GM18502 (cell line): ENCODE measurements at regions not wholly inside any gene's neighbourhood (a gene's known extent, or its start where the extent isn't known, plus 50 kb on each side); places are given as distances from the start of the nearest gene placed in this dataset.

Experiments
- ATAC-seq: cut with Tn5 transposase; IDR thresholded peaks from one replicate; pipeline ENCODE4 v1.9.1; 2021; ENCODE audit warnings: mild to moderate bottlenecking; ENCODE audit not compliant: unreplicated experiment, poor library complexity

DNA sequence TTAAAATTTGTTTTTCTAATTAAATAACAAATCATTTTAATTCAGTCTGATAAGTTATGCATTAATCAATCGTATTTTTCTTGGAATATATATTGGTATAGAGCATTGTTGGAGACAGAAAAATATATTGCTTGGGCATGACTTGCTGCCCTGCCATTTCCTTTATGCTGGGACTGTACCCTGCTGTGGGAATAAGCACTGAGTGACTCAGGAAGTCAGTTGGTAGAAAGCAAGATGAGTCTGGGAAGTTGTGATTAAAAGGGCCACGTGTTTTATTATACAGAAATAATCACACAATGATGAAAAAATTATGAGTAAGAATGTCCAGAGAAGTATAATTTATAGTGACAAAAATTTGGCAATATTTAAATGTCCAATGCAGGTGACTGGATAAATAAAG lies 139.5 kb downstream of the KIF18A start:
- ATAC-seq: no peak

DNA sequence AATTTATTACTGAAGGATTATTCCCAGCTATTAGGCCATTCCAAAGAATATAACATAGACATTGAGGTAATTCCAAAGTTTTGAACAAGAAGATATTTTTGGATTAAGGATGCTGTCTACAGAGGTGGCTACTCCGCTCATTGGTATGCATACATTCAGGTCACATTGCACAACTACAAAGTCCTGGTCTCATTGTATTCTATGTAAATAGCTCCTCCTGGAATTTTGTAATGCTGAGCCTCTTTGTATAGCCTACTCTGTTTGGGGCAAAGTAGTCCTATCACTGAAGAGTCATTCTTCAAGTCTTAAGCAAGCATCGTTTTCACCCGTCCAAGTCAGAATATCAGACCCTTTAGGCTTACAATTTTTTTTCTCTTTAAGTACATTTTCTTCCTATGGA lies 142.4 kb downstream of the KIF18A start:
- no peak for ATAC-seq

DNA sequence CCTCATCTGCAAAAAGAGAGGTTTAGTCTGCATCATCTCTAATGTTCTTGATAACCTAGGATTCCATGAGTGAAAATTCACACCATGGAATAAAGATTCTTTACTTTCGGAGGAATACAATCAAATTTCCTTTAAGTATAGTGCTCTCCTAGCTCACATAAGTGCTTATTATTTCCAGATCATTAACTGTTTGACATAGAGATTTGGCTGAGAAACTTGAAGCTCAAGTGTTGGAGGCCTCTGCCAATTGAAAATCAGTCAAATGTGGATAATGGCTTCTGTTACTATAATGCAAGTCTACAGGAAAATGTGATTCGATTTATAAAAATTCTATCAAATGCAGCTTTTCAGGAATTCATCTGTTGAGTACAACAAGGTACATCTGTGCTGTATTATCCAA lies 144.6 kb downstream of the KIF18A start:
- ATAC-seq: no peak

DNA sequence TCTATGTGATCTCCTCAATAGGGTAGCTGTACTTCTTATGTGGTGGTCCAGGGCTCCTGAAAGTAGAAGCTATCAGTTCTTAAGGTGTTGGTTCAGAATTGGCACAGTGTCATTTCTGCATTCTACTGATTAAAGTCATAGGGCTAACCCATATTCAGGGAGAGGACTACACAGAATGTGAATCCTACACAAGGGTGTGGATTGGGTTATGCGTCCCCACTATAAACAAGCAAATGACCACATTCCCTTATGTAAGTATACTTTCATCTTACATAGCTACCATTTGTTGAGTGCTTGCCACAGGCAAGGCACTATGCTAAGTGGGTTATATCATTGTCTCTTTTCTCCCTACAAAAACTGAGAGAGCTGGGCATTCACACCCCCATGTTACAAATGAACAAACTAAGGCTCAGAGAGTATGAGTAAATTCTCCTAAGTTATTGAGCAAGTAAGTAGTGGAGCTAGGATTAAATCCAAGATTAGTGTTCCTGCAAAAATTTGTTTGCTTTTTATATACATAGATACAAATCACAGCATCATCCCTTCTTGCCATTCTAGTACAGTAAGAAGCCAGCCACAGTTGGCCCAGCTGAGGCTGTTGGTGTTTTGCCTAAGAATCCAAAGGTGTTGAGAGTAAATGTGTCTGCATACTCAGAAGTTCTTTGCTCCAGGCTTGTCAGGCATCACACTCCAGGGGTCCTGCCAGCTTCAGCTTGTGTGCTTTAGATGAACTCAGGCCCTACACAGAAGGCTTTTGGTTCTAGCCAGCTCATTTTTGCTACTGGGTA lies 157.8 kb downstream of the KIF18A start:
- ATAC-seq: no peak

DNA sequence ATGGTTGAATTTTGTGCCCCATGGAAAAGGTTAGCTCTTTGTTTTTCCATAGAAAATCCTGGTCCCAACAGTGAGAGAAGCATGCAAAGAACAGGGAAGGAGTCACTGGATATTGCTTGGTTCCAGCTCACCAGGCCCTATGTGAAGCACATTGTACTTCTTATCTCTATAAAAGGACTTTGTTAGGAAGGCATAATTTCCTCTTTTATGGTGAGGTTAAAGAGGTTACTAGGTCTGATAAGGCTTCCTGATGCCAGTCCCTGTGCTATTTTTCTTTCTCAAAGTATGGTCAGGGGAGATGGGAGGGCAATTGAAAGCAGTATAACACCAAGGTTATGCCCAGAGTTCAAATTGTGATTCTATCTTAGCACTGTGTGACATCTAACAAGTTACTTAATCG lies 162.6 kb downstream of the KIF18A start:
- no peak for ATAC-seq

DNA sequence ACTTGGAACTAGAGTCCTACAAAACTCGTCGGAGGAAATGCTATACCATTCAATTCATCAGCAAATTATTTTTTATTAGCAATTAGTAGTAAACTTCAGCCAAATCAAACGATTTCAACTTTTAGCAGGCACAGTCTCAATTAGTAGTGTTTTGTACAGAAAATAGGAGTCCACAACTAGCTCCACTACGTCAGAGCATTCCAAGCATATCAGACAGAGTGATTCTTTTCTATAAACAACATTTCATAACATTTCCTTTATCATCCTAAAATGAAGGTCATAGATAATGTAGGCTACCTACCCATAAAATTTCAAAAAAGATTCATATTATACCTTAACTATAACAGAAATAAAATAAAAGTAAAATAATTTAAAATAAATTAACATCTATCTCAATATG lies 169.9 kb downstream of the KIF18A start:
- ATAC-seq: no peak

DNA sequence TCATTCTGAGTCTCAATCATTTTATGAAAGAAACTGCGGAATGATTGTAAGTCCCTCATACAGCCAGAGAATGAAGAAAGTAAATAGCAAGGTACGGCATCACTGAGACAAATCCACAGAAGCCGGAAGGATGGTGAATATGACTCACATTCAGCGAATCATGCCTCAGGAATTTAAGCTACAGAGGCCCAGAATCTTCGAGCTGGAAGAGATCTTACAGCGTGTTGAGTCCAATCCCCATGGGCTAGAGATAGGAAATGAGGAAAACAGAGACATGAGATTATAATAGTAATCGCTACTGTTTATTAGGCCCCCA lies 173.2 kb downstream of the KIF18A start:
- no peak for ATAC-seq

DNA sequence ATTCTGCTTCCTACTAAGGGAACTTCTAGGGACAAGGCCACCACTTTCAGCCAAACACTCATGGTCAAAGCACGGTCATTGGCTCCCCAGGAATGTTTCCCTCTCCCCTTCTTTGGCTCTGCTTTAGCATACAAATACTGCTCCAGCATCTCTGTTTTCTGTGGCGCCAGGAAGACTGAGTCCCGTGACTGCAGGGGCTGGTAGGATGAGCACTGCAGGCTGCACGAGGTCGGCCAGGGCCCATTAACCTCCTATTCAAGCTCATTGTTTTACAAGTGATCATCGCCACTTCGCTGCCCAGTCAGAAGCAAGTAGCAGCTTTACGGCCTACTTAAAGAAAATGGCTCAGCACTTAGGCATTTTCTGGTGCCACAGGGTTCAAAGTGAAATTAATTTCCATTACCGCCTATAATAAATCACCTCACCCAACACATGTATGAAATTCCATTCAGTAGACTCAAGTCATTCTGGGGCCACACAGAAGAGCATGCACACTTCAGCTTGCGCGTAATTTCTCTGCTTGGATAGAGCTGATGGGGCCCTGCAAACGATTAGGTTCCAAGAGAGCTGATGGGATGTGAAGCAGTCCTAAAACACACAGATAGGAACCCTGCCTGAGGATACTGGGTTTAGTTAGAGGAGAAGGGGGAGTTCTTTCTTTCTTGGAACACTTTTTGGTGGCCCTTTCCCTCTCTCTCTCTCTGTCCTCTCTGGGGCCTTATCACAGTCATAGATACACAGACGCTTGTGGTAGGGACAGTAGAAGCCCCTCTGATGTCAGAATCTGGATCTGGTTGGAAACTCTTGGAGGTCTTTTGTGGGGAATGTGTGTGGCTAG lies 173.7 kb downstream of the KIF18A start:
- no peak for ATAC-seq

DNA sequence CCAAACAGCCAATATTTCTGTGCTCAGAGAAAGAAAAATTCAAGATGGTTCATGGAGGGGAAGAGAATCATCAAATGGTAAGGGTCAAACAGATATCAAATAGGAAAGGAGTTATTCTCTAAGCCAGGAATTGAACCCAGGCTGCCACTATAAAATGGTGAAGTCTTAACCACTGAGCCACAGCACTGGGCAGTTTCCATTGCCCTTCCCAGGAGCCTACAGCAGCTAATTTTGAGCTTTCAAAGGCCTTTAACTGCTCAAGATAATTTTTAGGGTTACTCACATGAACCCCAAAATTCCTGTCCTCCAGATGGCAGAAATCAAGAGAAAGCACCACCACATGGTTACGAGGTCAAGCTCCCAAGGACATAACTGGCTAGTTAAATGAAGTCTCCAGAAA lies 176.2 kb downstream of the KIF18A start:
- ATAC-seq: no peak

DNA sequence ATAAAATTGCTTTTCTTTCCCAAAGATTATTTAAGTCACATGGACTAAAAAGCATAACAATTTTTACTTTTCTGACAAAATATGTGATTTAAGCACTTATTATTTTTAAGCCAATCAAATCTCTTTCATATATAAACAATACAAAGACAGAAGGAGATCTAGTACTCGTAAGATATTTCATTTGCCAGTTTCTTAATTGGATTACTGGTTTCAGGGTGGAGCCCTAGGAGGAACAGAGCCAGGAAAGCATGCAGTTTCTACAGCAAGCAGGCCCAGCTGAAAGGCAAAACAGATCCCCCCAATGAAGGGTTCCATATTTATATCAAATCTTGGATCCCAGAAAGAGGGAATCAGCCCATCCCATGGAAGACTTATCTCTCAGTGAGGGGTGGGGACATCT lies 177.0 kb downstream of the KIF18A start:
- ATAC-seq: no peak

DNA sequence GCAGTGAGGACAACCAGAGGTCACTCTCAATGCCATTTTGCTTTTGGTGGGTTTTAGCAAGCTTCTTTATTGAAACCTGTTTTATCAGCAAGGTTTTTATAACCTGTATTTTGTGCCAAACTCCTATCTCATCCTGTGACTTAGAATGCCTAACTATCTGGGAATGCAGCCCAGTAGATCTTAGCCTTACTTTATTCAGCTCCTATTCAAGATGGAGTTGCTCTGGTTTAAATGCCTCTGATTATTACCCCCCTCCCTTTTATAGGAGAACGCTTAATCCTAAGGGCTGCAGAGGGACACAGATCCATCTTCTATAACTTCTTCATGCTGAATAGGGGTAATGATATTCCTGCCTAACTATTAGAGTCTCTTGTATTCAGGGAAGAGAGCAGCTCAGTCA lies 179.1 kb downstream of the KIF18A start:
- ATAC-seq: no peak

DNA sequence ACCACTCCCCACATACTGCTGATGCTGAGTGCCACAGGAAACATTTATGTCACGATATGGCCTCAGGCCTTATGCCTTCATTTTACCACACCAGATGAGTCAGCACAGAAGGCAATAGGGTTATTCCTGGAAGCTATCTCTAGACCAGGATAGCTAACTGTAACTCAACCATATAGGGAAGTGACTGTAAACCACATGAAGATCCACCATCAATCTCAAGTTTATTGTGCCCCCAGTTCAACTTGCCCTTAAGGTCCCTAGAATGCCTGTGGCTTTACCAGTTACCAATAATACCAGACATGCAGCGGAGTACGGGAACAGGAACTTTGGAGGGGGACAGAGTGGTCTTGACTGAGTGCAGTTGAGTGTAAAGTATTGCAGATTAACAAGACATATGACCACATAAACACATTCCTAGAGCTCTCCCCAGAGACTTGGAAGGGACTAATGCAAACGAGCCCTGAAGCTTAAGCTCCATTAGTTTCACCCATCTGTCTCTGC lies 180.9 kb downstream of the KIF18A start:
- ATAC-seq: no peak

DNA sequence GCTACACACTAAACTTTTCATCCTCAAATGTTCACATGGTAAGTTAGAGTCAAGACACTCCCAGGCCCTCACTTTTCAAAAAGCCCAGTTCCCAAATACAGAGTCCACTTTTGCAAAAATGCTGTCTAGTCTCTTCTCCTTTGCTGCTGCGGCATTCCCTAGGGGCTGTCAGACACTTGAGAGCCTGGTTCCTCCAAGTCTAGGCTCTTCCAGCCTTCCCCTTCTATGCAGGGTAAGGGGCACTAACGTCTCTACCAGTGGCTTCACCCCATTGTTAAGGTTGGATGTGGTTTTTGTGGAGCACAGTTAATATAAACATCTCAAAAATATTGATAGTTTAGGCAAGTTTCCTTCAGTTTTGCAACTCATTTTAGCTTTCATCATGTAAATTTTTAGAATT lies 181.5 kb downstream of the KIF18A start:
- ATAC-seq: no peak

DNA sequence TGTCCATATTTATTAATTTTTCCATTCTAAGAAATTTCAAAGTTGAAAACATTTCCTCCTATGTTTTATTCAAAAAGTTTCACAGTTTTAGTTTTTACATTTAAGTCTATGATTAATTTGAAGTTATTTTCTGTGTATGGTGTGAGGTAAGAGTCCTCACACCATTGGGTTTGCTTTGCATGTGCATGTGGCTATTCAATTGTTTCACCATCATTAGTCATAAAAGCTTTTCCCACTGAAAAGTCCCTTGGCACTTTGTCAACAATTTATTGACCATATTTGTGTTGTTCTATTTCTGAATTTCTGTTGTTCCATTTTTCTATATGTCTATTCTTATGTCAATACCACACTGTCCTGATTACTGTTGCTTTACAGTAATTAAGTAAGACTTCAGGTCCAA lies 186.5 kb downstream of the KIF18A start:
- ATAC-seq: no peak

DNA sequence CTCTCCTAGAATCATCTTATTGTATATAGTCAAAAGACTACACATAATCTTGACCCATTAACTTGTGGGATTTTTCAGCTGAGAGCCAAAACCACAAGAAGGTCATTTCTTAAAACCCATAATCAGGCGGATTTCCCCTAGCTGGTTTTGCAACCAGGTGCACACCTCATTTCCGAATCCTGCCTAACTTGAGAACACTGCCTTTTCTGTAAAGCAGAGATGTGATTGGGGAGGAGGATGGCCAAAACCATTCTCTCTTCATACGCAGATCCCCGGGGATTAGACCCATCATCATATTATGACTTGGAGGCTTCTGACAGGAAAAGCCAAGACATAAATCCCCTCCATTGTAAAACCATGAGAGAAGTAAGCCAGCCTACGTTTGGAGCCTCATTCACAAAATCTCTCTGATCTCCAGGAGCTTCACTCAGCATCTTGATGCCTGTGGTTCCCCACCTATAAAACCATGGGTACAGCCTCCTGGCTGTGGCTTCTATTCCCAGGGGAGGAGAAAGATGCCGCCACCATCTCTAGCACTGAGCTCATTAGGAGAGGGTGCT lies 191.3 kb downstream of the KIF18A start:
- peak; percentile 94 for ATAC-seq

DNA sequence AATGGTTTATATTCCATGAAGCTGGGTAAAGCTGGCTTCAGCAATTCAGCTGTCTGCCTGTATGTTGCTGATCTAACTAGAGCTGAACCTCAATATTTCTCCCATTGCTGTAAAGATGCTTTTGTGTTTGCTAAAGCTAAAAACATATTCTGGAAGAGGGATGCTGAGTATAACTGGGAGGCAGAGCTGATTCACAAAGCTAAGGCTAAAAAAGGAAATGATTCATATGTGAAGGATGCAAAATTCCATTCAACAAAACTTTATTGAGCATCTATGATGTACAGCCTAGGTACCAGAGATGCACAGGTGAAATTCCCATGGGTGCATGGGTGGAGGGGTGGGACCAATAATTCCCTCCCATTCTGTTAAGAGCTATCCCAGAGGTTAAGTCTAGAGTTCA lies 193.9 kb downstream of the KIF18A start:
- ATAC-seq: no peak

DNA sequence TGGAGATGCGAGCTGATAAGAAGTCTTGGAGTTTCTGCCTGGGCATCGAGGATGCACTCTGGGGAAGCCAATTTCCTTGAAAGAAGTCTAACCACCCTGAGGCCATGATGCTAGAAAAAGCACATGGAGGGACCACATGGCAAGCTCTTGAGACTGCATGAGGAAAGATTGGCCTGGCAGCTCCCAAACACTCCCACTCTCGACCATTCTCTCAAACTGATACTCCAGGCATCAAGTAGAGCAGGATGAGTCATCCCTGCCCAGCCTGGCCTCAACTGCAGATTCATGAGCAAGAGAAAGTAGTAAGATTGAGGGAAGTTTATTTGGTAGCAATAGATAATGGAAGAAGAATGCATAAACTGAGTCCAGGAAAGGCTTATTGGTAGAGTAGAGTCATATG lies 194.3 kb downstream of the KIF18A start:
- no peak for ATAC-seq

DNA sequence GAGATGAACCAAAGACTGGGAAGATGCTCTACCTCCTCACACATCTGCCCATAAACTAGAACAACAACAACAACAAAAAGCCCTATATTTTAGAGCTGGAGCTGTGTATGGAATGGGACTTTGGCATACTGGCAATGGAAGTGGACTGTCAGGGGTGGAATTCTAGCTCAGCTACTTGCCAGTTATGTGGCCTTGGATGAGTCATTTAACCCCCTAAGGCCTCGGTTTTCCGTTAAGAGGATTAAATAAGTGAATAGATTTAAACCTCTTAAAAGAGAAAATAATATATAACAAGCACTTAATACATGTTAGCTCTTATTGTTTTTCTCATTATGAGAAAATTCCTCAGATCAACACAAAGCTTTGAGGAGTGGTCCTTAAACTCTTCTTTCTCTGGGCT lies 195.0 kb downstream of the KIF18A start:
- ATAC-seq: no peak

DNA sequence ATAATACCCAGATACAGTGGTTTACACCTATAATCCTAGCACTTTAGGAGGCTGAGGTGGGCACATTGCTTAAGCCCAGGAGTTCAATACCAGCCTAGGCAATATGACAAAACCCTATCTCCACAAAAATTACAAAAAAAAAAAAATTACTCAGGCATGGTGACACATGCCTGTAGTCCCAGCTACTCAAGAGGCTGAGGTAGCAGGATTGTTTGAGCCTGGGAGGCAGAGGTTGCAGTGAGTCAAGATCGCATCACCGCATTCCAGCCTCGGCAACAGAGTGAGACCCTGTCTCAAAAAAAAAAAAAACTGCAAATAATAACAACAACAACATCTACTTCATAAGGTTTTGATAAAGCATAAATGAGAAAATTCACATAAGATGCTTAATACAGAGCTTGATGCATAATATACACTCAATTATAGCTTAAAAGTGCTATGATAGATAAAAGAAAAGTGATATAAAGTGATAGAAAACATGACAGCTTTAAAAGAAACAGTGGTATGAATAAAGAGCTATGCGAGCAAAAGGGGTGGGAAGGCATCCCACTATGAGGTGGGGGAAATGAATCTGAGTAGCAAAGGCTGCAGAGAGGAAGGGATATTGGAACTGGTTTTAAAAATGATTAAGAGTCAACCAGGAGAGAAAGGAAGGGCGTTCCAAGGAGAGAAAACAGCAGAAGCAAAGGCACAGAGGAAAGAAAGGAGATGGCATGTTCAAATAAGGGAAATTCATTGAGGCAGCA lies 197.6 kb downstream of the KIF18A start:
- no peak for ATAC-seq

DNA sequence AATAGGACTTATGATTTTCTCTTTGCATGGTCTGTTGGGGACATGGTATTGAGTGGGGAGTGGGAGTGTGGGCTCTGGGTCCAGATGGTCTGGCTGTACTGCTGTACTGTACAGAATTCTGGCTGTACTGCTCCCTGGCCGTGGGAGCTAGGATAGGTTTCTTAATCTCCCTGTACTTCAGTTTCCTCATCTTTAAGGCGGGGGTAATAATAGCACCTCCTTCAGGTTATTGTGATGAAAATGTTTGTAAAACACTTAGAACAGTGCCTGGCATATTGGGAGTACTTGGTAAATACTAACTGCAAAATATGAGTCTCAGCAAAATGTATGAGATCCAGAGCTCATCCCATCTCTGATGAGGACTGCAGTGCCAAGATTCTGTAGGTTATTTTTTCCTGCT lies 198.6 kb downstream of the KIF18A start:
- ATAC-seq: no peak

DNA sequence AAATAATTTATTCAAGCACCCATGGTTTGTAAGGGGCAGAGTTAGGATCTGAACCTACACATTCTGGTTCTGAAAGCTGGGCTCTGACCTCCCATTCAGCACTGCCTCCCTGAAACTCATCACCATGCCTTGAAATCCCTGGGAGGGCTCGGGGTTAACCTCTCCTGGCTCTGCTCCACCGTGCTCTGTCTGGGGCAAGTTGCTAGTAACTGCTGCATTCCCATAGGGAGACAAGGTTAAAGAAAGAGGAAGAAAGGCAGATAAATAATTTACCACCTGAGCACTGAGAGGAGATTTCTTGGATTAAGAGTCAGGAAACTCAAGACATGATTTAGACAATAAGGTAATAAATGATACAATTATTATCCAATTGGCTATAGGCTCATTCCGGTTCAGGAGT lies 199.3 kb downstream of the KIF18A start:
- no peak for ATAC-seq
